OCI-LY3 (cell line): ENCODE measurements at regions not wholly inside any gene's neighbourhood (a gene's known extent, or its start where the extent isn't known, plus 50 kb on each side); places are given as distances from the start of the nearest gene placed in this dataset.

Experiments
- H2AFZ ChIP-seq: fragments of 200-600, 300-600 bp; shearing (Covaris generic); 2 replicates; pipeline ENCODE4 v1.6.0; 2014; ENCODE audit warnings: antibody characterized with exemption, low read depth, low read length
- H3K27ac ChIP-seq: fragments of 200-600, 300-600 bp; sonication (generic); 2 replicates; pipeline ENCODE4 v1.5.1; 2014; ENCODE audit warnings: mild to moderate bottlenecking, low read length, moderate library complexity, mixed read lengths
- H3K27me3 ChIP-seq: fragments of 200-600, 300-600 bp; sonication (generic); 2 replicates; pipeline ENCODE4 v1.6.1; 2014; ENCODE audit warnings: low read depth, low read length, mixed read lengths
- H3K36me3 ChIP-seq: fragments of 200-600, 300-600 bp; sonication (generic); replicated peaks from 2 replicates; pipeline ENCODE3; 2014; ENCODE audit warnings: low read depth, low read length, mixed read lengths
- H3K4me1 ChIP-seq: fragments of 300-600, 200-600 bp; sonication (generic); 2 replicates; pipeline ENCODE4 v1.6.1; 2014; ENCODE audit warnings: low read length, mixed read lengths
- H3K4me2 ChIP-seq: fragments of 200-600, 300-600 bp; sonication (generic); 2 replicates; pipeline ENCODE4 v1.6.1; 2014; ENCODE audit warnings: low read length, mixed read lengths
- H3K4me3 ChIP-seq: fragments of 300-600, 200-600 bp; sonication (generic); 2 replicates; pipeline ENCODE4 v1.5.1; 2014; ENCODE audit warnings: antibody characterized with exemption, mild to moderate bottlenecking, low read length, moderate library complexity
- H3K79me2 ChIP-seq: fragments of 300-600, 200-600 bp; shearing (Covaris generic); 2 replicates; pipeline ENCODE4 v1.6.1; 2014; ENCODE audit warnings: mild to moderate bottlenecking, low read length, mixed read lengths
- H3K9ac ChIP-seq: fragments of 300-600, 200-600 bp; shearing (Covaris generic); 2 replicates; pipeline ENCODE4 v1.6.0; 2014; ENCODE audit warnings: mild to moderate bottlenecking, low read length, moderate library complexity
- H3K9me3 ChIP-seq: fragments of 200-600, 300-600 bp; shearing (Covaris generic); 2 replicates; pipeline ENCODE4 v1.6.1; 2014; ENCODE audit warnings: low read length, mixed read lengths; ENCODE audit not compliant: insufficient read depth
- H4K20me1 ChIP-seq: fragments of 200-600, 300-600 bp; sonication (generic); 2 replicates; pipeline ENCODE4 v1.6.1; 2016; ENCODE audit warnings: low read length, mixed read lengths; ENCODE audit not compliant: insufficient read depth
- CTCF ChIP-seq: fragments of 200-600, 300-600 bp; sonication (generic); IDR thresholded peaks from 2 replicates; pipeline ENCODE4 v1.5.1; 2014; ENCODE audit warnings: antibody characterized with exemption, low read length, low read depth
- EZH2phosphoT487 ChIP-seq: fragments of 200-600 bp; shearing (Covaris generic); IDR thresholded peaks from 2 replicates; pipeline ENCODE4 v1.6.1; 2018; ENCODE audit warnings: antibody characterized with exemption, mixed run types, low read depth

GRCh38 chr3:83150896-83151295, 1389.5 kb upstream of the GBE1 start:
- Histone ChIP-seq H3K4me2 (no peak overlapping the region), H3K9ac (no peak overlapping the region), H3K4me1 (no peaks in the 10 kb centered on the region), H4K20me1 (no peaks in the 10 kb centered on the region), H3K27me3 (no peaks in the 10 kb centered on the region), H2AFZ (no peak overlapping the region), H3K4me3 (no peak overlapping the region), H3K36me3 (no peaks in the 10 kb centered on the region), H3K27ac (no peak overlapping the region), H3K9me3 (no peaks in the 10 kb centered on the region), H3K79me2 (no peaks in the 10 kb centered on the region)
- TF ChIP-seq EZH2phosphoT487 (no peak), CTCF (no peak)

- Histone ChIP-seq H3K27me3 (no peaks in the 10 kb centered on the region), H3K4me3 (no peak overlapping the region), H3K9ac (no peak overlapping the region), H3K36me3 (no peaks in the 10 kb centered on the region), H3K4me2 (no peak overlapping the region), H4K20me1 (no peaks in the 10 kb centered on the region), H3K27ac (no peak overlapping the region), H3K4me1 (no peaks in the 10 kb centered on the region), H3K9me3 (no peaks in the 10 kb centered on the region), H2AFZ (0 out of 2 replicates have a peak overlapping the region, but pooled peaks have one; percentile 12), H3K79me2 (no peaks in the 10 kb centered on the region)
- TF ChIP-seq CTCF (no peak), EZH2phosphoT487 (no peak)
Measured at GRCh38 chr3:83140983-83141382, 1379.5 kb upstream of the GBE1 start.

DNA sequence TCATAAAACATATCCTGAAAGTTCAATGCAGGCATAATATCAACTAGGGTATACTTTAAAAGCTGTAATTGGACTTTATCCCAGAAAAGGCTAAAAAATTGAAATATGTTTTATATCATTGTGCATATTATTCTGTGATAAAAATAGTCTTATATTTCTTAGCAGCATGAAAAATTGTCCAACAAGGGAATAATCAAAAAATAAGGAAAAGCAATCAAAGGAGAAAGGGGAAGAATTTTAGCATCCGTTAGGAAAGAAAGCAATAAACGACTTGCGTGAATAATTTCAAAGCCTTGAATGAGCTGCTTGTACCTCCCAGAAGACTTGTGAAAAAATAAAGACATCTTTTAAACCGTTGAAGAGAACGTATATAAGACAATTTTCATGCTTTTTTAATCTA, 1369.8 kb upstream of the GBE1 start:
- no peaks in the 10 kb centered on the region for H3K36me3 ChIP-seq
- no peaks in the 10 kb centered on the region for H4K20me1 ChIP-seq
- TF ChIP-seq CTCF (no peak), EZH2phosphoT487 (no peak)
- H3K27ac ChIP-seq: no peak overlapping the region
- no peaks in the 10 kb centered on the region for H3K27me3 ChIP-seq
- no peak overlapping the region for H3K4me3 ChIP-seq
- no peak overlapping the region for H3K9ac ChIP-seq
- H3K4me1 ChIP-seq: no peaks in the 10 kb centered on the region
- no peaks in the 10 kb centered on the region for H3K9me3 ChIP-seq
- H3K79me2 ChIP-seq: no peaks in the 10 kb centered on the region
- H3K4me2 ChIP-seq: no peak overlapping the region
- H2AFZ ChIP-seq: no peak overlapping the region

- Histone ChIP-seq H3K4me1 (peaks cover 6% of the 10 kb centered on the region; the same call in 1 of the 2 replicates), H3K27me3 (no peaks in the 10 kb centered on the region), H3K36me3 (no peaks in the 10 kb centered on the region), H3K79me2 (no peaks in the 10 kb centered on the region), H3K9ac (no peak overlapping the region), H3K4me2 (no peak overlapping the region), H4K20me1 (no peaks in the 10 kb centered on the region), H3K4me3 (no peak overlapping the region), H3K27ac (no peak overlapping the region), H3K9me3 (no peaks in the 10 kb centered on the region; the same call in 1 of the 2 replicates), H2AFZ (no peak overlapping the region)
- TF ChIP-seq EZH2phosphoT487 (no peak), CTCF (no peak)
Measured at GRCh38 chr3:83122774-83123350, 1361.4 kb upstream of the GBE1 start.
